BJ (cell line): ENCODE measurements at regions not wholly inside any gene's neighbourhood (a gene's known extent, or its start where the extent isn't known, plus 50 kb on each side); places are given as distances from the start of the nearest gene placed in this dataset.

Source experiments
- CTCF ChIA-PET: fragments of 350-600 bp; formaldehyde crosslinking; extraction: SDS; loops from one replicate; lab custom pipeline; 2021; ENCODE audit warnings: antibody characterized with exemption, inconsistent platforms; lab: Yijun Ruan, JAX
- POLR2A ChIA-PET: fragments of 300-600 bp; sonication (Branson Sonifier 250); formaldehyde crosslinking; extraction: SDS; loops from one replicate; lab custom pipeline; 2021; ENCODE audit warnings: antibody characterized with exemption; lab: Charles Lee
- DNase-seq: peaks from one replicate; pipeline ENCODE4 v3.0.0-alpha.2; 2011; ENCODE audit warnings: low read depth
- H3K27me3 ChIP-seq: 2 replicates; pipeline ENCODE4 v1.6.0; 2011; ENCODE audit warnings: low read length; ENCODE audit not compliant: control insufficient read depth, insufficient read depth
- H3K36me3 ChIP-seq: 2 replicates; pipeline ENCODE4 v1.5.1; 2011; ENCODE audit warnings: low read length; ENCODE audit not compliant: control insufficient read depth, insufficient read depth
- H3K4me3 ChIP-seq: 2 replicates; pipeline ENCODE4 v1.5.1; 2011; ENCODE audit warnings: low read depth, mild to moderate bottlenecking, control low read depth, low read length
- TF ChIP-seq, protein P1 (sequence below): IDR thresholded peaks from 2 replicates; pipeline ENCODE4 v1.5.1; 2011; ENCODE audit warnings: low read depth, mild to moderate bottlenecking, control low read depth, inconsistent platforms, low read length, moderate library complexity; ENCODE audit not compliant: insufficient read depth

DNA sequence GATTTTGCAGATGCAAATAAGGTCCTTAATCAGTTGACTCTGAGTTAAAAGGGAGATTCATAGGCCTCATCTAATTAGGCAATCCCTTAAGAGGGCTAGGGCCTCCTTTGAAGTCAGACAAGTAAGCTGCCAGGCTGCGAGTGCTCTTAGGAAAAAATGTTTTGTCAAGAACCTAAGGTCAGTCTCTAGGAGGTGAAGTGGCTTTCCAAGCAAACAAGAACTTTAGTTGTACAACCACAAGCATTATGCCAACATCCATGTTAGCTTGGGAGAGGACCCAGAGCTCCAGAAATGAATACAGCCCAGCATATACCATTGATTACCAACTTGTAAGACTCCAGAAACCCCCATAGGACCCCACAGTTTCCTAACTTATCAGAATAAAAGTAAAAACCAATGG, 1366.2 kb downstream of the PLA2G4A start:
- POLR2A ChIA-PET, result no interaction called here
- CTCF ChIA-PET, result no interaction called here
- no peak for DNase-seq
- Histone ChIP-seq H3K27me3 (no peaks in the 10 kb centered on the region), H3K36me3 (no peaks in the 10 kb centered on the region), H3K4me3 (no peak overlapping the region)
- TF ChIP-seq, protein P1, sequence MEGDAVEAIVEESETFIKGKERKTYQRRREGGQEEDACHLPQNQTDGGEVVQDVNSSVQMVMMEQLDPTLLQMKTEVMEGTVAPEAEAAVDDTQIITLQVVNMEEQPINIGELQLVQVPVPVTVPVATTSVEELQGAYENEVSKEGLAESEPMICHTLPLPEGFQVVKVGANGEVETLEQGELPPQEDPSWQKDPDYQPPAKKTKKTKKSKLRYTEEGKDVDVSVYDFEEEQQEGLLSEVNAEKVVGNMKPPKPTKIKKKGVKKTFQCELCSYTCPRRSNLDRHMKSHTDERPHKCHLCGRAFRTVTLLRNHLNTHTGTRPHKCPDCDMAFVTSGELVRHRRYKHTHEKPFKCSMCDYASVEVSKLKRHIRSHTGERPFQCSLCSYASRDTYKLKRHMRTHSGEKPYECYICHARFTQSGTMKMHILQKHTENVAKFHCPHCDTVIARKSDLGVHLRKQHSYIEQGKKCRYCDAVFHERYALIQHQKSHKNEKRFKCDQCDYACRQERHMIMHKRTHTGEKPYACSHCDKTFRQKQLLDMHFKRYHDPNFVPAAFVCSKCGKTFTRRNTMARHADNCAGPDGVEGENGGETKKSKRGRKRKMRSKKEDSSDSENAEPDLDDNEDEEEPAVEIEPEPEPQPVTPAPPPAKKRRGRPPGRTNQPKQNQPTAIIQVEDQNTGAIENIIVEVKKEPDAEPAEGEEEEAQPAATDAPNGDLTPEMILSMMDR, result no peak

DNA sequence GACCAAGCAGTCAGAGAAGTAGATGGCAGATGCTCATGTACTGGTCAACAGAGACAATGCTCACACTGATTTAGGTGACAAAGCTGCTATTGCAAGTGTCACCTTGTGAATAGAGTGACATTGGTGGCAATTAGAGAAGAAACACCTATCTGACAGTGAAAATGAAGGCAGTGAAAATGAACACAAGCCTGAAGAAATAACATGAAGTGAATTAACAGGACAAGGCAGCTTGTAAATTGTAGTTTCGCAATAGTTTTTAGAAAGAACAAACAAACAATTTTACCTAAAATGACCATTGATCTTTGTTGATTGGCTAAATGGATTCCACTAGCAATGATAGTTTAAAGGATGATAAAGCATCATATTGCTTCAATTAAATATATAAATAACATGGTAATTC, 1389.5 kb downstream of the PLA2G4A start:
- Histone ChIP-seq H3K36me3 (no peaks in the 10 kb centered on the region), H3K4me3 (no peak overlapping the region), H3K27me3 (no peaks in the 10 kb centered on the region)
- DNase-seq, result no peak
- CTCF ChIA-PET, result no interaction called here
- POLR2A ChIA-PET, result no interaction called here
- TF ChIP-seq, protein P1, result no peak

DNA sequence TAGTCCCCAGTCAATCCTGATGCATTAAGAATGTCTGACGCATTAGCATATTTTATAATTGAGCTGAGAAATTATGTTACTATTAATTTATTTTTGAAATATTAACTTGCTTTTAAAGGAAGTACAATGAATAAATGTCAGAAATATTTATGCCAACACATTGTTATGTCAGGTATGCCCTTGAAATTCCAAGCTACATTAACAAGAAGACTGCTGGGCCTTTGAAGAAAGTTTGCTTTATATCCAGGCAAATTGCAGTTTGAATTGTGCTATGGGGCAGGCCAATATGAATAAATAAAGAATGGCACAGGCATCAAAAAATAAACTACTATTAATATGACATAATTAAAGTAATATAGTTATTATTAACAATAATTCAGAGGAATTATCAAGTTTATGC, 1391.3 kb downstream of the PLA2G4A start:
- H3K36me3 ChIP-seq, result no peaks in the 10 kb centered on the region
- H3K4me3 ChIP-seq, result no peak overlapping the region
- ChIA-PET POLR2A (no interaction called here), CTCF (no interaction called here)
- TF ChIP-seq, protein P1, result no peak
- no peaks in the 10 kb centered on the region for H3K27me3 ChIP-seq
- no peak for DNase-seq

- TF ChIP-seq, protein P1, result no peak
- no peak overlapping the region for H3K4me3 ChIP-seq
- CTCF ChIA-PET, result no interaction called here
Observed at GRCh38 chr1:188224263-188224662, 1395.5 kb downstream of the PLA2G4A start.

GRCh38 chr1:188225975-188226374, 1397.2 kb downstream of the PLA2G4A start:
- TF ChIP-seq, protein P1, result no peak
- ChIA-PET POLR2A (no interaction called here), CTCF (no interaction called here)

More at GRCh38 chr1:188224263-188224662, 1395.5 kb downstream of the PLA2G4A start:
- no peaks in the 10 kb centered on the region for H3K36me3 ChIP-seq
- no peaks in the 10 kb centered on the region for H3K27me3 ChIP-seq
- POLR2A ChIA-PET, result no interaction called here
- DNase-seq, result no peak

More at GRCh38 chr1:188225975-188226374, 1397.2 kb downstream of the PLA2G4A start:
- Histone ChIP-seq H3K4me3 (no peak overlapping the region), H3K27me3 (no peaks in the 10 kb centered on the region), H3K36me3 (no peaks in the 10 kb centered on the region)
- no peak for DNase-seq
